HepG2 (cell line): ENCODE measurements at regions not wholly inside any gene's neighbourhood (a gene's known extent, or its start where the extent isn't known, plus 50 kb on each side); places are given as distances from the start of the nearest gene placed in this dataset.

Source experiments
- FOSL1 ChIP-seq: sonication (generic); formaldehyde crosslinking; IDR thresholded peaks from 2 replicates; pipeline ENCODE4 v1.9.0; 2021; ENCODE audit warnings: missing genetic modification reagents, borderline replicate concordance
- HOXD1 ChIP-seq: sonication (generic); formaldehyde crosslinking; IDR thresholded peaks from 2 replicates; pipeline ENCODE4 v1.5.0; 2020; ENCODE audit warnings: missing genetic modification reagents
- KLF15 ChIP-seq: sonication (generic); formaldehyde crosslinking; IDR thresholded peaks from 2 replicates; pipeline ENCODE4 v1.8.1; 2023; ENCODE audit warnings: borderline replicate concordance, mild to moderate bottlenecking, inconsistent platforms, missing genetic modification reagents, mixed read lengths
- MAFK ChIP-seq, 2 experiments: IDR thresholded peaks in 1 of 2; conservative IDR thresholded peaks in 1 of 2; 2 replicates each; pipeline ENCODE4 v1.6.1; 2011; ENCODE audit warnings: improper control_type of control experiment in 2 of 2, low read length in 2 of 2
- NCOA5 ChIP-seq: sonication (generic); formaldehyde crosslinking; IDR thresholded peaks from 2 replicates; pipeline ENCODE4 v1.4.0; 2020; ENCODE audit warnings: missing genetic modification reagents
- PHF5A ChIP-seq: IDR thresholded peaks from one replicate; pipeline ENCODE4 v1.6.1; 2018; ENCODE audit warnings: low read depth, missing genetic modification reagents; ENCODE audit not compliant: unreplicated experiment
- RFX1 ChIP-seq: fragments of 450-650 bp; IDR thresholded peaks from 2 replicates; pipeline ENCODE4 v1.6.1; 2017
- RORA ChIP-seq: sonication (generic); formaldehyde crosslinking; IDR thresholded peaks from 2 replicates; pipeline ENCODE4 v1.5.0; 2020; ENCODE audit warnings: mild to moderate bottlenecking, missing genetic modification reagents, moderate library complexity
- TCF7 ChIP-seq: sonication (generic); IDR thresholded peaks from 2 replicates; pipeline ENCODE4 v1.6.1; 2016; ENCODE audit warnings: antibody characterized with exemption, low read depth
- TSC22D2 ChIP-seq: sonication (generic); formaldehyde crosslinking; IDR thresholded peaks from 2 replicates; pipeline ENCODE4 v1.5.1; 2020; ENCODE audit warnings: missing genetic modification reagents, mild to moderate bottlenecking, borderline replicate concordance
- U2AF1 ChIP-seq: fragments of 200-400 bp; formaldehyde crosslinking; optimal IDR thresholded peaks from 2 replicates; pipeline ENCODE3; 2017; ENCODE audit warnings: mild to moderate bottlenecking, low read depth, low read length
- XBP1 ChIP-seq: sonication (generic); formaldehyde crosslinking; IDR thresholded peaks from 2 replicates; pipeline ENCODE4 v1.5.0; 2020; ENCODE audit warnings: missing genetic modification reagents
- ZKSCAN5 ChIP-seq: sonication (generic); formaldehyde crosslinking; IDR thresholded peaks from 2 replicates; pipeline ENCODE4 v1.5.1; 2020; ENCODE audit warnings: mild to moderate bottlenecking, missing genetic modification reagents
- ZNF124 ChIP-seq: sonication (generic); formaldehyde crosslinking; IDR thresholded peaks from 2 replicates; pipeline ENCODE4 v1.4.0; 2020; ENCODE audit warnings: missing genetic modification reagents
- ZNF253 ChIP-seq: sonication (generic); formaldehyde crosslinking; IDR thresholded peaks from 2 replicates; pipeline ENCODE4 v1.8.0; 2022; ENCODE audit warnings: mild to moderate bottlenecking, missing genetic modification reagents, borderline replicate concordance
- ZNF589 ChIP-seq: sonication (generic); formaldehyde crosslinking; conservative IDR thresholded peaks from 2 replicates; pipeline ENCODE4 v1.8.0; 2022; ENCODE audit warnings: mild to moderate bottlenecking, moderate library complexity, missing genetic modification reagents
- ZNF652 ChIP-seq: IDR thresholded peaks from 2 replicates; pipeline ENCODE4 v1.6.1; 2016; ENCODE audit warnings: low read depth, borderline replicate concordance
- ZNF709 ChIP-seq: sonication (generic); formaldehyde crosslinking; IDR thresholded peaks from 2 replicates; pipeline ENCODE4 v1.5.0; 2020; ENCODE audit warnings: mild to moderate bottlenecking, missing genetic modification reagents
- ZNF746 ChIP-seq: sonication (generic); formaldehyde crosslinking; IDR thresholded peaks from 2 replicates; pipeline ENCODE4 v1.8.0; 2022; ENCODE audit warnings: mild to moderate bottlenecking, missing genetic modification reagents
- TF ChIP-seq, protein P1 (sequence below): fragments of 450-650 bp; IDR thresholded peaks from 2 replicates; pipeline ENCODE4 v1.6.1; 2017; ENCODE audit warnings: mild to moderate bottlenecking
- TF ChIP-seq, protein P2 (sequence below): sonication (generic); formaldehyde crosslinking; IDR thresholded peaks from 2 replicates; pipeline ENCODE4 v1.5.1; 2020; ENCODE audit warnings: missing genetic modification reagents, mild to moderate bottlenecking, borderline replicate concordance
- TF ChIP-seq, protein P3 (sequence below): sonication (generic); formaldehyde crosslinking; IDR thresholded peaks from 2 replicates; pipeline ENCODE4 v1.4.0; 2020; ENCODE audit warnings: missing genetic modification reagents, borderline replicate concordance
- TF ChIP-seq, protein P4 (sequence below): conservative IDR thresholded peaks from 2 replicates; pipeline ENCODE4 v1.6.1; 2018; ENCODE audit warnings: missing genetic modification reagents

DNA sequence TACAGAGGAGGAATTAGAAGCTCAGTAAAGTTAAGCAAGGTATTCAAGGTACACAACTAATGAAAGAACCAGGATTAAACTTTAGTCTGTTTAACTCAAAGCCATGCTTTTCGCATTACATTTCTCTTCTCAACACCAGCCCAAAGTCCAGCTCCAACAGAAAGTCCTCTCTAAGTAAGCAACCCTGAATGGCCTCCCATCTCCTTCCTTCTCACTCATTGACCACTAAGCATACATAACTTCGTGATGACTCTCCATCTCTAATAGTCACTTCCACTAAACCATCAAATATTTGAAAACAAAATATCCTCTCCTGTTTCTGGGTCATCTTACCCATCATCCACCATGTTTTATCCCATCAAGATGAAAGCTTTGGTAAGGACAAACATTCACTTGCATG lies 219.8 kb downstream of the RAD51AP2 start (continued):
- TF ChIP-seq, protein P1, sequence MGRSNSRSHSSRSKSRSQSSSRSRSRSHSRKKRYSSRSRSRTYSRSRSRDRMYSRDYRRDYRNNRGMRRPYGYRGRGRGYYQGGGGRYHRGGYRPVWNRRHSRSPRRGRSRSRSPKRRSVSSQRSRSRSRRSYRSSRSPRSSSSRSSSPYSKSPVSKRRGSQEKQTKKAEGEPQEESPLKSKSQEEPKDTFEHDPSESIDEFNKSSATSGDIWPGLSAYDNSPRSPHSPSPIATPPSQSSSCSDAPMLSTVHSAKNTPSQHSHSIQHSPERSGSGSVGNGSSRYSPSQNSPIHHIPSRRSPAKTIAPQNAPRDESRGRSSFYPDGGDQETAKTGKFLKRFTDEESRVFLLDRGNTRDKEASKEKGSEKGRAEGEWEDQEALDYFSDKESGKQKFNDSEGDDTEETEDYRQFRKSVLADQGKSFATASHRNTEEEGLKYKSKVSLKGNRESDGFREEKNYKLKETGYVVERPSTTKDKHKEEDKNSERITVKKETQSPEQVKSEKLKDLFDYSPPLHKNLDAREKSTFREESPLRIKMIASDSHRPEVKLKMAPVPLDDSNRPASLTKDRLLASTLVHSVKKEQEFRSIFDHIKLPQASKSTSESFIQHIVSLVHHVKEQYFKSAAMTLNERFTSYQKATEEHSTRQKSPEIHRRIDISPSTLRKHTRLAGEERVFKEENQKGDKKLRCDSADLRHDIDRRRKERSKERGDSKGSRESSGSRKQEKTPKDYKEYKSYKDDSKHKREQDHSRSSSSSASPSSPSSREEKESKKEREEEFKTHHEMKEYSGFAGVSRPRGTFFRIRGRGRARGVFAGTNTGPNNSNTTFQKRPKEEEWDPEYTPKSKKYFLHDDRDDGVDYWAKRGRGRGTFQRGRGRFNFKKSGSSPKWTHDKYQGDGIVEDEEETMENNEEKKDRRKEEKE = no peak
- TF ChIP-seq, protein P2, sequence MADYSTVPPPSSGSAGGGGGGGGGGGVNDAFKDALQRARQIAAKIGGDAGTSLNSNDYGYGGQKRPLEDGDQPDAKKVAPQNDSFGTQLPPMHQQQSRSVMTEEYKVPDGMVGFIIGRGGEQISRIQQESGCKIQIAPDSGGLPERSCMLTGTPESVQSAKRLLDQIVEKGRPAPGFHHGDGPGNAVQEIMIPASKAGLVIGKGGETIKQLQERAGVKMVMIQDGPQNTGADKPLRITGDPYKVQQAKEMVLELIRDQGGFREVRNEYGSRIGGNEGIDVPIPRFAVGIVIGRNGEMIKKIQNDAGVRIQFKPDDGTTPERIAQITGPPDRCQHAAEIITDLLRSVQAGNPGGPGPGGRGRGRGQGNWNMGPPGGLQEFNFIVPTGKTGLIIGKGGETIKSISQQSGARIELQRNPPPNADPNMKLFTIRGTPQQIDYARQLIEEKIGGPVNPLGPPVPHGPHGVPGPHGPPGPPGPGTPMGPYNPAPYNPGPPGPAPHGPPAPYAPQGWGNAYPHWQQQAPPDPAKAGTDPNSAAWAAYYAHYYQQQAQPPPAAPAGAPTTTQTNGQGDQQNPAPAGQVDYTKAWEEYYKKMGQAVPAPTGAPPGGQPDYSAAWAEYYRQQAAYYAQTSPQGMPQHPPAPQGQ (CRISPR knock-in tag) = no peak
- TF ChIP-seq TCF7 (0 out of 2 replicates have a peak, but pooled peaks have one; percentile 18), U2AF1 (no peak), RFX1 (no peak), ZNF124 (CRISPR knock-in tag) (no peak), FOSL1 (CRISPR knock-in tag) (no peak), ZNF589 (CRISPR knock-in tag) (no peak), XBP1 (CRISPR knock-in tag) (no peak), PHF5A (CRISPR knock-in tag) (no peak), KLF15 (no peak), ZNF253 (CRISPR knock-in tag) (no peak), ZNF746 (no peak), HOXD1 (no peak), RORA (CRISPR knock-in tag) (no peak), MAFK (conservative IDR thresholded peaks at IDR 0.05 in 1 of 2, IDR thresholded peaks at IDR 0.05 in 1 of 2; ENCODE audit: low read length in 2 of 2) (no peak), TSC22D2 (CRISPR knock-in tag) (no peak), NCOA5 (CRISPR knock-in tag) (no peak), ZNF709 (CRISPR knock-in tag) (no peak), ZNF652 (CRISPR knock-in tag) (no peak), ZKSCAN5 (no peak)
- TF ChIP-seq, protein P3, sequence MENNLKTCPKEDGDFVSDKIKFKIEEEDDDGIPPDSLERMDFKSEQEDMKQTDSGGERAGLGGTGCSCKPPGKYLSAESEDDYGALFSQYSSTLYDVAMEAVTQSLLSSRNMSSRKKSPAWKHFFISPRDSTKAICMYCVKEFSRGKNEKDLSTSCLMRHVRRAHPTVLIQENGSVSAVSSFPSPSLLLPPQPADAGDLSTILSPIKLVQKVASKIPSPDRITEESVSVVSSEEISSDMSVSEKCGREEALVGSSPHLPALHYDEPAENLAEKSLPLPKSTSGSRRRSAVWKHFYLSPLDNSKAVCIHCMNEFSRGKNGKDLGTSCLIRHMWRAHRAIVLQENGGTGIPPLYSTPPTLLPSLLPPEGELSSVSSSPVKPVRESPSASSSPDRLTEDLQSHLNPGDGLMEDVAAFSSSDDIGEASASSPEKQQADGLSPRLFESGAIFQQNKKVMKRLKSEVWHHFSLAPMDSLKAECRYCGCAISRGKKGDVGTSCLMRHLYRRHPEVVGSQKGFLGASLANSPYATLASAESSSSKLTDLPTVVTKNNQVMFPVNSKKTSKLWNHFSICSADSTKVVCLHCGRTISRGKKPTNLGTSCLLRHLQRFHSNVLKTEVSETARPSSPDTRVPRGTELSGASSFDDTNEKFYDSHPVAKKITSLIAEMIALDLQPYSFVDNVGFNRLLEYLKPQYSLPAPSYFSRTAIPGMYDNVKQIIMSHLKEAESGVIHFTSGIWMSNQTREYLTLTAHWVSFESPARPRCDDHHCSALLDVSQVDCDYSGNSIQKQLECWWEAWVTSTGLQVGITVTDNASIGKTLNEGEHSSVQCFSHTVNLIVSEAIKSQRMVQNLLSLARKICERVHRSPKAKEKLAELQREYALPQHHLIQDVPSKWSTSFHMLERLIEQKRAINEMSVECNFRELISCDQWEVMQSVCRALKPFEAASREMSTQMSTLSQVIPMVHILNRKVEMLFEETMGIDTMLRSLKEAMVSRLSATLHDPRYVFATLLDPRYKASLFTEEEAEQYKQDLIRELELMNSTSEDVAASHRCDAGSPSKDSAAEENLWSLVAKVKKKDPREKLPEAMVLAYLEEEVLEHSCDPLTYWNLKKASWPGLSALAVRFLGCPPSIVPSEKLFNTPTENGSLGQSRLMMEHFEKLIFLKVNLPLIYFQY (CRISPR knock-in tag) = no peak
- TF ChIP-seq, protein P4, sequence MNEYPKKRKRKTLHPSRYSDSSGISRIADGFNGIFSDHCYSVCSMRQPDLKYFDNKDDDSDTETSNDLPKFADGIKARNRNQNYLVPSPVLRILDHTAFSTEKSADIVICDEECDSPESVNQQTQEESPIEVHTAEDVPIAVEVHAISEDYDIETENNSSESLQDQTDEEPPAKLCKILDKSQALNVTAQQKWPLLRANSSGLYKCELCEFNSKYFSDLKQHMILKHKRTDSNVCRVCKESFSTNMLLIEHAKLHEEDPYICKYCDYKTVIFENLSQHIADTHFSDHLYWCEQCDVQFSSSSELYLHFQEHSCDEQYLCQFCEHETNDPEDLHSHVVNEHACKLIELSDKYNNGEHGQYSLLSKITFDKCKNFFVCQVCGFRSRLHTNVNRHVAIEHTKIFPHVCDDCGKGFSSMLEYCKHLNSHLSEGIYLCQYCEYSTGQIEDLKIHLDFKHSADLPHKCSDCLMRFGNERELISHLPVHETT (CRISPR knock-in tag) = no peak
